Activated T-cell treated with anti-CD3 and anti-CD28 coated beads, Interleukin-2, amount 50 U/mL, for 4 hours (primary cell): ENCODE measurements at regions not wholly inside any gene's neighbourhood (a gene's known extent, or its start where the extent isn't known, plus 50 kb on each side); places are given as distances from the start of the nearest gene placed in this dataset.
A peak's percentile ranks its signal among the peaks of the same experiment; 100 is the strongest.

Source experiments
- ATAC-seq, 2 donors: fragments of 200-7000 bp; cut with Tn5 transposase; one replicate each; pipeline ENCODE4 v1.10.0; 2021
- DNase-seq: peaks from one replicate; pipeline ENCODE4 v3.0.0-alpha.2; 2020
- H3K27me3 Mint-ChIP-seq: one replicate; pipeline ENCODE4 v1.8.0; 2021; ENCODE audit warnings: low read depth, mixed read lengths
- H3K36me3 Mint-ChIP-seq: one replicate; pipeline ENCODE4 v1.8.0; 2022; ENCODE audit warnings: mixed read lengths; ENCODE audit not compliant: insufficient read depth
- H3K4me1 Mint-ChIP-seq: one replicate; pipeline ENCODE4 v1.8.0; 2021; ENCODE audit warnings: low read depth, mixed read lengths
- H3K4me3 Mint-ChIP-seq: one replicate; pipeline ENCODE4 v1.8.0; 2021; ENCODE audit warnings: mild to moderate bottlenecking, moderate library complexity, mixed read lengths
- H3K9me3 Mint-ChIP-seq: one replicate; pipeline ENCODE4 v1.8.0; 2021; ENCODE audit warnings: mixed read lengths

- Mint-ChIP-seq H3K4me1 (no peaks in the 10 kb centered on the region), H3K27me3 (no peaks in the 10 kb centered on the region), H3K9me3 (no peaks in the 10 kb centered on the region), H3K36me3 (no peaks in the 10 kb centered on the region), H3K4me3 (no peak overlapping the region)
- no peak for DNase-seq
- ATAC-seq: no peak
These were observed 1320.5 kb downstream of the AACS start for GRCh38 chr12:126385785-126386184.

DNA sequence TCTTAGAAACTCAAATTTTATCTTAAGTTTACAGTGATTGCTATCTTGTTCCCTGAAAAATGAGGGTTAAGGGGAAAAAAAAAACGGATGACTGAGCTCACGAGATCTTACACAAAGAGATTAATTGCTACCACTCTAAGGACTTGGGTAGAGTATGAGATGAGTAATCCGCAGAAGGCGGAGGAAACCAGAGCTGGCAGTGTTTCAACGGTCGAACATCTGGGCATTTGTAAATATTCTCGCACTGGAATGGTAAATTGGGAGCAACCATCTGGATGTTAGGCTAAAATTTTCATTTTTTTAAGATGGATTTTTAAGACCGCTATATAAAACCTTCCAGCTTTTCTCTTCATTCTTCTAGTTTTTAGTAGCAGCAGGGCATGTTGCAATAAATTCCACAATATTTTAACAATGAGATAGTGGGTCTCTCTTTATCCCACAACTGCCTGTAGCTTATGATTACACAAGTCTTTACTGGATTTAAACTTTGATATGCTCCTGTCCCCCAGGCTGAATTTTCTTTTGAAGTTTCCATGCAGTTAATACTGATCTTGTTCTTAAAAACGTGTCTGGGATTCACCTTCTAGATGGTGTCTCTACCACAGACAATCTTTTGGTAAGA, 1324.1 kb downstream of the AACS start:
- no peaks in the 10 kb centered on the region for H3K4me1 Mint-ChIP-seq
- no peaks in the 10 kb centered on the region for H3K9me3 Mint-ChIP-seq
- no peaks in the 10 kb centered on the region for H3K36me3 Mint-ChIP-seq
- H3K27me3 Mint-ChIP-seq: no peaks in the 10 kb centered on the region
- DNase-seq (no peak), ATAC-seq (no peak)
- no peak overlapping the region for H3K4me3 Mint-ChIP-seq

DNA sequence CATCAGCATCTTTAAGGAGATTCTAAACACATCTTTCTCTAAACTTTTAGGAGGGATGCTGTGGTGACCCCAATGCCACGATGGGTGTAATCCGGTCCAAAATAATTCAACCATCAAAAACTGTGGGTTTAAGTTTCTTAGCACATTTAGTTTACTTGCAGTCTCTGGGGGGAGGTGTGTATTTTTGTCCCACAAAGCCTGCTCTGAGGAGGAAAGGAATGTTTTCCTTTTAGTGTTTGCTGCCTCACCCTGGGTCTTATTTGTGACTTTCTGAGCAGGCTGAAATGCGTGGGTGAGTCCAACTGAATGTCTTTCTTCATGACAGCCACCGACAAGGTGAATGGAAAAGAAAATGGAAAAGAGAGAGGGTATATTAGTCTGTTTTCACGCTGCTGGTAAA, 1324.7 kb downstream of the AACS start:
- Mint-ChIP-seq H3K4me1 (no peaks in the 10 kb centered on the region), H3K9me3 (no peaks in the 10 kb centered on the region), H3K36me3 (no peaks in the 10 kb centered on the region), H3K4me3 (no peak overlapping the region), H3K27me3 (no peaks in the 10 kb centered on the region)
- DNase-seq (no peak), ATAC-seq (no peak)

DNA sequence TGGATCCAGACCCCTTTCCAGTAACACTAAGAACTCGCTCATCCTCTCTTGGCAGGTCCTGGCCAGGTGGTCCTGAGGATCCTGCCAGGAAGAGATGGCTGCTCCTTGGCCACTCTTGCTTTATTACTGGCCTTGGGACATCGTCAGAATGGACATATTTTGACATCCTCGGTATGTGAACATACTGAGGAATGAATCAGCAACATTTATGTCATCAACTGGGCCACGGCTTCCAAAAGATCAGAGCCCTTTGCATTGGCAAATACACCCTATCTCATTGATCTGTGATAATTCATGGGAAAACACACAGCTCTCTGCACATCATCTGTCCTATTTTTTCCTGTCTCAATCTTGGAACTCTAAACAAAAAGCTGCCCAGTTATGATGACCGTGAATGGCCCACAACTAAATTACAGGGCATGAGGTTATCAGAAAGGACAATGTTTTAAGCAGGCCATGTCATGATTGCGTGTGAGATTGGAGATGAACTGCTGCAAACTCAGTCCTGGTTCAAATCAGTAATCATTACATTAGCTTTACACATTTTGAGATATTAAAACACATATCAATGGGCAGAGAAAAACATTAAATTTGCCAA, 1325.8 kb downstream of the AACS start:
- Mint-ChIP-seq H3K4me1 (no peaks in the 10 kb centered on the region), H3K4me3 (no peak overlapping the region), H3K27me3 (no peaks in the 10 kb centered on the region), H3K36me3 (no peaks in the 10 kb centered on the region), H3K9me3 (no peaks in the 10 kb centered on the region)
- no peak for ATAC-seq
- DNase-seq: no peak

- DNase-seq: no peak
- Mint-ChIP-seq H3K4me3 (no peak overlapping the region), H3K27me3 (no peaks in the 10 kb centered on the region), H3K4me1 (no peaks in the 10 kb centered on the region), H3K36me3 (no peaks in the 10 kb centered on the region), H3K9me3 (no peaks in the 10 kb centered on the region)
- ATAC-seq: no peak
These were observed 1331.3 kb downstream of the AACS start for GRCh38 chr12:126396536-126396935.

- ATAC-seq (peak in 1 of 2 donors; percentile 21), DNase-seq (no peak)
- H3K4me1 Mint-ChIP-seq: no peaks in the 10 kb centered on the region
These were observed 1331.9 kb downstream of the AACS start for GRCh38 chr12:126397071-126397581.

GRCh38 chr12:126397660-126398059, 1332.4 kb downstream of the AACS start:
- no peak for ATAC-seq
- H3K4me3 Mint-ChIP-seq: no peak overlapping the region
- no peaks in the 10 kb centered on the region for H3K27me3 Mint-ChIP-seq

More at GRCh38 chr12:126397071-126397581, 1331.9 kb downstream of the AACS start:
- Mint-ChIP-seq H3K4me3 (no peak overlapping the region), H3K27me3 (no peaks in the 10 kb centered on the region), H3K9me3 (no peaks in the 10 kb centered on the region), H3K36me3 (no peaks in the 10 kb centered on the region)

DNA sequence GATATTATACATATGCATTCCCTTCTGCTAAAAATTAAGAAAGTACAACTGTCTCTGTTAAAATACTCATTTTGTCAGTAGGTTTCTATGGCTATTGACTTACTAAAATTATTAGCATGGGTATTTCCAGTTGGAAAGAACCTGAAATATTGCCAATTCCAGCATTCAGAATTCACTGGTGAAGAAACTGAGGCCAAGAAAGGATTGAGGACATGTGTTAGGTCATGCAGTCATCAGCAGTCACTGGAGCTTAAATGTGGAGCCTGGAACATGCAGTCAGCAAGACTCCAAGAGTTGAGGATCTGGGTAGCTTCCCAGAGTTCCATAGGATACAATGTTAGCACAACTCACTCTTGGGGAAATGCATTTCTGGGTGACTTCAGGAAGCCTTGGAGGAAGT, 1335.6 kb downstream of the AACS start:
- Mint-ChIP-seq H3K4me1 (no peaks in the 10 kb centered on the region), H3K9me3 (peaks cover 5% of the 10 kb centered on the region), H3K36me3 (no peaks in the 10 kb centered on the region), H3K4me3 (no peak overlapping the region), H3K27me3 (no peaks in the 10 kb centered on the region)
- DNase-seq: no peak
- ATAC-seq: no peak

More at GRCh38 chr12:126397660-126398059, 1332.4 kb downstream of the AACS start:
- no peaks in the 10 kb centered on the region for H3K36me3 Mint-ChIP-seq
- no peaks in the 10 kb centered on the region for H3K9me3 Mint-ChIP-seq
- no peak for DNase-seq
- no peaks in the 10 kb centered on the region for H3K4me1 Mint-ChIP-seq

GRCh38 chr12:126404293-126404881, 1339.2 kb downstream of the AACS start:
- ATAC-seq: no peak
- H3K4me1 Mint-ChIP-seq: no peaks in the 10 kb centered on the region
- H3K4me3 Mint-ChIP-seq: no peak overlapping the region
- H3K9me3 Mint-ChIP-seq: peaks cover 5% of the 10 kb centered on the region
- DNase-seq: no peak
- H3K36me3 Mint-ChIP-seq: no peaks in the 10 kb centered on the region
- no peaks in the 10 kb centered on the region for H3K27me3 Mint-ChIP-seq

DNA sequence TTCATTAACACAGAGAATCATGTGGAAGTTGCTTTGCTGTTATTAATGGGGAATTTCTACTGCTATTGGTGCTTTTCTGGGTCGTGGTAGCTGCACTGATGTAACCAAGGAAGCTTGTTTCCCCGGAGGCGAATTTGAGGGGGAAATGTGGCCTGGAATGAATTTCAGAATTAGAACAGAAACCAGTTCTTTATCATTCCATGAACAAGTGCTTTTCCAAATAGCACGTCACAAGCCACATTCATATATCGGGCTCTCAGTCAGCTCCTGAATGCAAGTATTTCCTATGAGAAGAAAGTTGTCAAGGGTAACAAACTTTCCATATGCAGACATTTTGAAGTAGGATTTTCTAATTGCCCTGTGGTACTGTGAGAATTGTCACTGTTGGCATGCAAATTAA, 1353.2 kb downstream of the AACS start:
- H3K36me3 Mint-ChIP-seq: no peaks in the 10 kb centered on the region
- DNase-seq (no peak), ATAC-seq (no peak)
- H3K27me3 Mint-ChIP-seq: no peaks in the 10 kb centered on the region
- H3K4me1 Mint-ChIP-seq: no peaks in the 10 kb centered on the region
- peaks cover 4% of the 10 kb centered on the region for H3K9me3 Mint-ChIP-seq
- no peak overlapping the region for H3K4me3 Mint-ChIP-seq

DNA sequence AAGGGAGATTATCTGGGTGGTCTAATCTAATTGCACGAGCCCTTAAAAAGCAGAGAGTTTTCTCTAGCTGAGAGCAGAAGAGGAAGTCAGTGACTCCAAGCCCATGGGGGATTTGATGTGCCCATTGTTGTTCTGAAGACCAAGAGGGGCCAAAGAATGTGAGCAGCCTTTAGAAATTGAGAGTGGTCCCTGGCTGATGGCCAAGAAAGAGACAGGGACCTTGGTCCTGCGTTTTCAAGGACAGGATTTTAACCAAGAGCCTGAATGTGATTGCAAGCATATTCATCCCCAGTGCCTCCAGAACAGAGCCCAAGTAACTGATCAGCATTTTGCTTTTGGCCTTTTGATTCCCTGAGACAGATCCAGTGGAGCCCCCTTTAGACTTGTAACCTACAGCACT, 1353.9 kb downstream of the AACS start:
- Mint-ChIP-seq H3K4me1 (no peaks in the 10 kb centered on the region), H3K9me3 (peaks cover 4% of the 10 kb centered on the region), H3K27me3 (no peaks in the 10 kb centered on the region), H3K36me3 (no peaks in the 10 kb centered on the region), H3K4me3 (no peak overlapping the region)
- ATAC-seq: no peak
- DNase-seq: no peak

DNA sequence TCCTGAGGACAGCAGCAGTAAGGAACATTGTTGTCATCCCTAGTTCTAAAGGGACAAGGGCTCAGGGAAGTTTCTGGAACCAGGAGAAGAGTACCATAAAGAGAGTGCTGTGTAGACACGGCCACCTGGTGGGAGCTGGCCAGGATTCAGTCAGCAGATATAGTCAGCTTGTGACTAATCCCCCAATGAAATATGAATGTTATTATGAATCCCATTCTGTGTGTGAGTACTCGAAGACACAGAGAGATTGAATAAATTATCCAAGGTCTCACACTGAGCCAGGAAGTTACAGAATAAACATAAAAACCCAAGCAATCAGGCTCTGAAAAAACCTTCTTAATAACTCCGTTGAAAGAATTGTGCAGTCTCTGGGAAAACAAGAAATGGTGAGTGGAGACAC, 1359.5 kb downstream of the AACS start:
- H3K9me3 Mint-ChIP-seq: peaks cover 9% of the 10 kb centered on the region
- H3K4me3 Mint-ChIP-seq: no peak overlapping the region
- DNase-seq (no peak), ATAC-seq (no peak)
- no peaks in the 10 kb centered on the region for H3K4me1 Mint-ChIP-seq
- H3K27me3 Mint-ChIP-seq: peaks cover 3% of the 10 kb centered on the region
- H3K36me3 Mint-ChIP-seq: no peaks in the 10 kb centered on the region

- H3K9me3 Mint-ChIP-seq: peaks cover 9% of the 10 kb centered on the region
- H3K36me3 Mint-ChIP-seq: no peaks in the 10 kb centered on the region
- H3K4me3 Mint-ChIP-seq: no peak overlapping the region
- peaks cover 3% of the 10 kb centered on the region for H3K27me3 Mint-ChIP-seq
- DNase-seq (no peak), ATAC-seq (no peak)
- no peaks in the 10 kb centered on the region for H3K4me1 Mint-ChIP-seq
These were observed 1360.0 kb downstream of the AACS start for GRCh38 chr12:126425264-126425663.

GRCh38 chr12:126428769-126429168, 1363.5 kb downstream of the AACS start:
- ATAC-seq (no peak), DNase-seq (no peak)
- H3K9me3 Mint-ChIP-seq: peaks cover 12% of the 10 kb centered on the region
- no peaks in the 10 kb centered on the region for H3K36me3 Mint-ChIP-seq
- H3K4me3 Mint-ChIP-seq: no peak overlapping the region
- peaks cover 3% of the 10 kb centered on the region for H3K27me3 Mint-ChIP-seq
- H3K4me1 Mint-ChIP-seq: no peaks in the 10 kb centered on the region

GRCh38 chr12:126430921-126431320, 1365.7 kb downstream of the AACS start:
- Mint-ChIP-seq H3K36me3 (no peaks in the 10 kb centered on the region), H3K9me3 (peaks cover 12% of the 10 kb centered on the region), H3K4me3 (no peak overlapping the region), H3K4me1 (no peaks in the 10 kb centered on the region), H3K27me3 (peaks cover under 1% of the 10 kb centered on the region)
- no peak for DNase-seq
- no peak for ATAC-seq
